PFSK-1 (cell line): ENCODE measurements at regions not wholly inside any gene's neighbourhood (a gene's known extent, or its start where the extent isn't known, plus 50 kb on each side); places are given as distances from the start of the nearest gene placed in this dataset.

Experiments
- FOXP2 ChIP-seq: optimal IDR thresholded peaks from 2 replicates; pipeline ENCODE3; 2011; ENCODE audit warnings: borderline replicate concordance, control low read depth, inconsistent platforms; ENCODE audit not compliant: insufficient read depth; ENCODE audit errors: extremely low read length, extremely low read depth
- POLR2AphosphoS5 ChIP-seq: IDR thresholded peaks from 2 replicates; pipeline ENCODE4 v1.6.1; 2012; ENCODE audit warnings: low read depth, mild to moderate bottlenecking, control low read depth, low read length, moderate library complexity
- REST ChIP-seq, 2 experiments: IDR thresholded peaks; 2 replicates each; pipeline versions ENCODE4 v1.6.1 to v1.8.0; 2011 to 2012; ENCODE audit warnings: low read depth in 2 of 2, low read length in 2 of 2, control low read depth in 1 of 2, inconsistent platforms in 1 of 2, mild to moderate bottlenecking in 1 of 2, moderate library complexity in 1 of 2; ENCODE audit not compliant: insufficient read depth in 1 of 2
- SIN3A ChIP-seq: IDR thresholded peaks from 2 replicates; pipeline ENCODE4 v1.6.1; 2012; ENCODE audit warnings: mild to moderate bottlenecking, low read length, moderate library complexity, borderline replicate concordance; ENCODE audit not compliant: insufficient read depth
- TAF1 ChIP-seq: IDR thresholded peaks from 2 replicates; pipeline ENCODE4 v1.6.1; 2012; ENCODE audit warnings: low read length, control low read depth, borderline replicate concordance; ENCODE audit not compliant: insufficient read depth

- TF ChIP-seq REST (IDR thresholded peaks at IDR 0.05; ENCODE audit: insufficient read depth in 1 of 2, low read depth in 2 of 2, low read length in 2 of 2) (no peak), SIN3A (no peak), FOXP2 (no peak), POLR2AphosphoS5 (no peak), TAF1 (no peak)
Measured at GRCh38 chr12:98439981-98440581, 75.3 kb upstream of the TMPO start.

DNA sequence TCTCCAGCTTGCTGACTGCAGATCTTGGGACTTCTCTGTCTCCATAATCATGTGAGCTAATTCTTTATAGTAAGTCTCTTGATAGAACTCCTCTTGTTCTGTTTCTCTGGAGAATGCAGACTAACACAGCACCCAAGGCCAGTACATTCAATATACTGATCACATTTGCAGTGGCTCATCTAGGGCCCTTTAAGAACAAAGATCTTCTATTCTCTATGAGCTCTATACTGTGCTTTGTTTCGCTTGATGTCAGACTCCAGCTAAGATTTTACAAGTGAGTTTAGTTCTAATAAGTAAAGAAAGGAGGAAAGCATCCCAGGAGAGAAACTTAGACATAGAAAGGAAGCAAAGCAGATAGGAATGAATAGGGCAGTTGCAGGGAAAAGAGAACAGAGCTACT, 69.3 kb upstream of the TMPO start:
- TF ChIP-seq TAF1 (no peak), SIN3A (no peak), POLR2AphosphoS5 (no peak), REST (IDR thresholded peaks at IDR 0.05; ENCODE audit: insufficient read depth in 1 of 2, low read depth in 2 of 2, low read length in 2 of 2) (no peak), FOXP2 (no peak)

DNA sequence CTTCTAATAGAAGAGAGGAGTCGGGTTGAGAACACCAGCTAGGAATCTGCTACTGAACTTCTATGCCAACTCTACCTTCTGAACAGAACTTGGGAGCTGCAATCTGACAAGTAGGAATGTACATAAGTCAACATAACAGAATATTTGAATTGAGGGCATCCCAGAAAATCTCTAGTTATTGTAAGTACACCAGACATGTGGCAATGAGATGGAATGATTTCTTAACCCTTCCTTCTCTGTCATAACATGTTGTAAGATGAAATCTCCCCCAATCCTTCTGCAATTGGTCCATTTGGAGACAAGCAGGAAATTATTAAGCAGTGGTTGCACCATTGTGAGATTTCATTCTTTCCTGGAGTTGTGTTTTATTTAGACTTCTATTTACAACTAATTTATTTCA, 68.7 kb upstream of the TMPO start:
- TF ChIP-seq SIN3A, result no peak
- TF ChIP-seq TAF1, result no peak
- TF ChIP-seq POLR2AphosphoS5, result no peak
- no peak for TF ChIP-seq REST (IDR thresholded peaks at IDR 0.05; ENCODE audit: insufficient read depth in 1 of 2, low read depth in 2 of 2, low read length in 2 of 2)
- TF ChIP-seq FOXP2, result no peak

DNA sequence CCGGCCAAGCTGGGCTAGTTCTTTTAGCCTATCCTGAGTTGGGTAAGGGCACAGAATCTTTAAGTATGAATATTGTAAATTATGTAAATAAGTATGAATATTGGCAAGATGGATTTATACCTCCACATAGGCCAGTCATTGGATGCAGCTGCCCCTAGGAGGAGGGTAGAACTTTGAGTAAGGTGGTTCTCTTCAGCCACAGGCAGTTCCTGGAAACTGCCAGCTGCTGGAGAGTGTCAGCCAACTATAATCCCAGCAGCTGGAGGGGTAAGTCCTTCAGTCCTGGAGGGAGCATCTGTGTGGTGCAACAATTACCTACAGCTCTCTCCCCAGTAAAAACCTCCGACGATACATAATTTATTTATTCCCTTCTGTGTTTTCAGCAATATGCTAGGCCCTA, 65.8 kb upstream of the TMPO start:
- no peak for TF ChIP-seq REST (IDR thresholded peaks at IDR 0.05; ENCODE audit: insufficient read depth in 1 of 2, low read depth in 2 of 2, low read length in 2 of 2)
- no peak for TF ChIP-seq POLR2AphosphoS5
- no peak for TF ChIP-seq FOXP2
- TF ChIP-seq TAF1, result no peak
- no peak for TF ChIP-seq SIN3A

DNA sequence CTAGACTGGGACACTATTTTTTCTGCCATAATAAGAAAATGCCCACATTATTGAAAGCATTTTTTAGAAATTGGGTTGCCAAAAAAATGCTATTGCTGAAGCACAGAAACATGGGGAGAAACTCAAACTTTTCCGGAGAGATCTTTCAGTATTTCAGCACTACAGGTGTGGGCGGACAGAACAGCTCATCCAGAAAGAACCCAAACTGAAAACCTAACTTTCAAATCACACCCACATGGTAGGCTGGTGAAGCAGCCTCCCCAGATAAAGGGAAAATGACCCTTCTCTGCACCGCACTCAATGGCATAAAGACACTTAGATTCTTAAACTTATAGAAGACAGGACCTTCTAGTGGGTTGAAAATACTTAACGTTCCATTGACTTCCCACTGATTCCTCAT, 62.3 kb upstream of the TMPO start:
- TF ChIP-seq TAF1, result no peak
- TF ChIP-seq FOXP2, result no peak
- TF ChIP-seq POLR2AphosphoS5, result no peak
- no peak for TF ChIP-seq SIN3A
- no peak for TF ChIP-seq REST (IDR thresholded peaks at IDR 0.05; ENCODE audit: insufficient read depth in 1 of 2, low read depth in 2 of 2, low read length in 2 of 2)
